NT2/D1 (cell line): ENCODE measurements at regions not wholly inside any gene's neighbourhood (a gene's known extent, or its start where the extent isn't known, plus 50 kb on each side); places are given as distances from the start of the nearest gene placed in this dataset.

Experiments used
- DNase-seq: peaks from one replicate; pipeline ENCODE4 v3.0.0-alpha.2; 2011; ENCODE audit warnings: low read depth, low spot score
- H3K27me3 ChIP-seq: 2 replicates; pipeline ENCODE4 v1.6.0; 2011; ENCODE audit warnings: mild to moderate bottlenecking; ENCODE audit not compliant: insufficient read length, insufficient read depth
- H3K36me3 ChIP-seq: 2 replicates; pipeline ENCODE4 v1.6.1; 2011; ENCODE audit warnings: mild to moderate bottlenecking, low read length, mixed read lengths; ENCODE audit not compliant: insufficient read depth, insufficient read length
- H3K4me1 ChIP-seq: 2 replicates; pipeline ENCODE4 v1.5.1; 2011; ENCODE audit not compliant: insufficient read depth, insufficient read length
- H3K4me3 ChIP-seq: 2 replicates; pipeline ENCODE4 v1.5.1; 2011; ENCODE audit warnings: low read depth; ENCODE audit not compliant: insufficient read length
- H3K9ac ChIP-seq: 2 replicates; pipeline ENCODE4 v1.6.0; 2011; ENCODE audit warnings: low read depth; ENCODE audit not compliant: insufficient read length
- H3K9me3 ChIP-seq: 2 replicates; pipeline ENCODE4 v1.5.1; 2011; ENCODE audit warnings: mild to moderate bottlenecking, low read length; ENCODE audit not compliant: insufficient read depth
- SUZ12 ChIP-seq: IDR thresholded peaks from 2 replicates; pipeline ENCODE4 v1.6.1; 2011; ENCODE audit not compliant: insufficient read length, insufficient read depth; ENCODE audit errors: extremely low read depth
- YY1 ChIP-seq: IDR thresholded peaks from 2 replicates; pipeline ENCODE4 v1.6.1; 2011; ENCODE audit not compliant: insufficient read length, insufficient read depth
- ZNF274 ChIP-seq: IDR thresholded peaks from 2 replicates; pipeline ENCODE4 v1.6.1; 2011; ENCODE audit warnings: mild to moderate bottlenecking, low read depth, low read length

DNA sequence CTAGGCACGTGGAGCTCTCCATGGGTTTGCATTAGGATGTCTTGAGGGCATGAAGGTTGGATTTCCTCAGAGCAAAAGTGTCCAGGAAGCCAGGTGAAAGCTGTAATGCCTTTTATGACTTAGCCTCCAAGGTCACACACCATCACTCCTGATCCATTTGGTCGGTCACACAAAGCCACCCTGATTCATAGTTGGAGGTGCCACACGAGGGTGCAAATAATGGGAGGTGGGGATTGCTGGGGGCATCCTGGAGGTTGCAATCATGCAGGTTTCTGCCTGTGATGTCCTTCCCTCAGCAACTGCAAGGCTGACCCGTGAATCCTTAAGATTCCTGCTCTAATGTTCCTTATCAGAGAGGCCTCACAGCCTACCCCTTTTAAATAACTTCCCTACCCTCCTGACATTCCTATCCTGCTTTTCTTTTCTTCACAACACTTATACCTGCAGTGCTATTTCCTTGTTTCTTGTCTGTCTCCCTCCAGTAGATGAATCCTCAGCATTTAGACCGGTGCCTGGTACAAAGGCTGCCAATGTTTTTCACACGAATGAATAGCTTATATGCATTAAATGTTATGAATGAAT is 97.1 kb downstream of the LIPG start:
- no peak for DNase-seq
- no peak overlapping the region for H3K9ac ChIP-seq
- H3K9me3 ChIP-seq = no peaks in the 10 kb centered on the region
- no peak for TF ChIP-seq ZNF274
- no peak for TF ChIP-seq YY1
- TF ChIP-seq SUZ12 = no peak
- no peak overlapping the region for H3K4me3 ChIP-seq
- no peaks in the 10 kb centered on the region for H3K36me3 ChIP-seq
- no peaks in the 10 kb centered on the region for H3K27me3 ChIP-seq
- no peaks in the 10 kb centered on the region for H3K4me1 ChIP-seq

DNA sequence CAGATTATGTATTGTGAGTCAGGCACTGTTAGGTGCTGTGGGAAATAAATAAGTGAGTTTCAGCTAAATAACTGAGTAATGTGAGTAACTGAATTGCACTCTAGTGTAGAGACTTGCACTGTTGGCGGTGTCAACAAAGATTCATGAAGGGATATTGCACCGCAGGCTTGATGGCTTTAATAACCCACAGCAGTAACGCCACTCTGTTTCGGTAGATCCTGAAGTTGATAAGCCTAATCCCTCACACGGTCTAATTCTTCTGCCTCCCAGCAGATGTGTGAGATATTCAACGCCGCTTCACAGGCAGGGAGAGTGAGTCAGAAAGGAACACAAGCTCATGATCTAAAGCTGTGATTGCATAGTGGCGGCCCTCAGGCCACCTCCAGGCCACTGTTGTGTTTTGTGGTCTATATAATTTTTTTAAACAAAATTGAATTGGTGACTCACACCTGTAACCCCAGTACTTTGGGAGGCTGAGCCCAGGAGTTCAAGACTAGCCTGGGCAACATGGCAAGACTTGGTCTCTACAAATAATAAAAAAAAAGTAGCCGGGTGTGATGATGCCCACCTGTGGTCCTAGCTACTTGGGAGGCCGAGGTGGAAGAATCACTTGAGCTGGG is 94.3 kb downstream of the LIPG start:
- Histone ChIP-seq H3K4me1 (no peaks in the 10 kb centered on the region), H3K9me3 (no peaks in the 10 kb centered on the region), H3K9ac (no peak overlapping the region), H3K4me3 (no peak overlapping the region), H3K27me3 (no peaks in the 10 kb centered on the region), H3K36me3 (no peaks in the 10 kb centered on the region)
- no peak for TF ChIP-seq SUZ12
- no peak for TF ChIP-seq ZNF274
- TF ChIP-seq YY1 = no peak
- DNase-seq = no peak

DNA sequence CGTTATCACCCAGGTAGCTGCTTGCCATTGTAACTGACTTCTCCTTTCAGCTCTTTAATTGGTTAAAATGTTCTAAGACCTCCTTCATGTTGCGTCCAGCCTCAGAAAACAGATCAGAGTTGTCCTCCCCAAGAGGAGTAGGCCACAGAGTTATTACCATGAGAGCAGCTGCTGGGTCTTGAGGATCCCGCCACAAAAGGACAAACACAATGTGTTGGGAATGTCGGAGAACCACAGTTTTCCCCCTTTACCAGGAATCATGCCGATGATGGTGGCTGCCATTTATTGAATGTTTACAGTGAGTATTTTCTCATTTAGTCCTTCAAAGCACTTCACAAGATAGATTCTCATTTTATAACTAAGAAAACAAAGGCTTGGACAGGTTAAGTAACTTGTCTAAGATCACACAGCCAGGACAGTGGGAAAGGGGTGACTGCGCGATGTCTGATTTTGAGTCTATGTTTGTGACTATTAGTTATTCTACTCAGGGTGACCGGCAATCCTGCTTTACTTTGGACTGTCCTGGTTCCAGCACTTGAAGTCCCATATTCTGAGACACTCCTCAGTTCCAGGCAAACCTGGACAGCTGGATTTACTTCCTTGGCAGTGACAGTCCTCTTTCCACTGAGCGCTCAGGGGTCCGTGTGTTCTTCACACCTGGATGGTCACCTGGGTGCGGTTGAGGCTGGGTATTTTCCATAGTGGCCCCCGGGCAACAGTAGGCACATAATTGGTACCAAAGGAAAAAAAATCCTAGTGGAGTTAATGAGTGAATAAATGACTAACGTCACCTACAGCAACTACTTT is 93.6 kb downstream of the LIPG start:
- H3K4me1 ChIP-seq = no peaks in the 10 kb centered on the region
- H3K9me3 ChIP-seq = no peaks in the 10 kb centered on the region
- DNase-seq = no peak
- H3K9ac ChIP-seq = no peak overlapping the region
- TF ChIP-seq ZNF274 (no peak), SUZ12 (no peak)
- H3K27me3 ChIP-seq = no peaks in the 10 kb centered on the region
- H3K4me3 ChIP-seq = no peak overlapping the region
- no peaks in the 10 kb centered on the region for H3K36me3 ChIP-seq

GRCh38 chr18:49654347-49654746 is 92.5 kb downstream of the LIPG start:
- H3K9ac ChIP-seq = no peak overlapping the region
- DNase-seq = no peak
- no peaks in the 10 kb centered on the region for H3K4me1 ChIP-seq
- TF ChIP-seq SUZ12 = no peak
- TF ChIP-seq ZNF274 = no peak
- no peak for TF ChIP-seq YY1
- no peaks in the 10 kb centered on the region for H3K36me3 ChIP-seq
- no peaks in the 10 kb centered on the region for H3K27me3 ChIP-seq
- H3K4me3 ChIP-seq = no peak overlapping the region
- no peaks in the 10 kb centered on the region for H3K9me3 ChIP-seq

GRCh38 chr18:49652881-49653724 is 91.2 kb downstream of the LIPG start:
- Histone ChIP-seq H3K36me3 (no peaks in the 10 kb centered on the region), H3K9me3 (no peaks in the 10 kb centered on the region), H3K27me3 (no peaks in the 10 kb centered on the region), H3K4me1 (no peaks in the 10 kb centered on the region), H3K9ac (no peak overlapping the region), H3K4me3 (no peak overlapping the region)
- DNase-seq = no peak
- TF ChIP-seq ZNF274 (no peak), SUZ12 (no peak), YY1 (no peak)

DNA sequence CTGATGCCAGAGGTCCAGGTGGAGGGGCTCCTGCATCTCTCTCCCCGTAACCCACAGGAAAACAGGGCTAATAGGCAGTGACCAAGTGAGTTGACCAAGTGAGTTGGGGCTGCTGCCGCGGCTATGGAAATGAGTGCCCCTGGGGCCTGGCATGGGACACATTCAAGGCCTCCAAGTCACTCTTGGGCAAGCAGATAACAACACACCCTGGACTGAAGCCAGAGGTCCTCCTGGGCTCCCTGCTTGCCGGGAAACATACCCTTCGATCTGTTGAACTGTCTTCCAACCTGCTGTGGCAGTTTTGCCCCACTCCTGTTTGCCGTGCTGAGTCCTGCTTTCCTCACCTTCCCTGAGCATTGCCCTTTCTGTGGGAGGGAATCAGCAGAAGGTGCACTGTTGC is 89.2 kb downstream of the LIPG start:
- no peaks in the 10 kb centered on the region for H3K4me1 ChIP-seq
- H3K27me3 ChIP-seq = no peaks in the 10 kb centered on the region
- H3K36me3 ChIP-seq = no peaks in the 10 kb centered on the region
- H3K9ac ChIP-seq = no peak overlapping the region
- no peaks in the 10 kb centered on the region for H3K9me3 ChIP-seq
- no peak for TF ChIP-seq SUZ12
- DNase-seq = no peak
- no peak overlapping the region for H3K4me3 ChIP-seq
